Epithelial cell of esophagus (primary cell): ENCODE measurements at regions not wholly inside any gene's neighbourhood (a gene's known extent, or its start where the extent isn't known, plus 50 kb on each side); places are given as distances from the start of the nearest gene placed in this dataset.
"Not testable (repeated sequence)": the region's sequence is repeated elsewhere in the genome, so short reads cannot be mapped to it uniquely, and the experiment has no call there.

Experiments
- DNase-seq: peaks from one replicate; pipeline ENCODE4 v3.0.0; 2010; ENCODE audit warnings: low read depth
- H3K4me3 ChIP-seq: 2 replicates; pipeline ENCODE4 v1.5.1; 2011; ENCODE audit warnings: mild to moderate bottlenecking, low read length, control low read depth
- TF ChIP-seq, protein P1 (sequence below): IDR thresholded peaks from 2 replicates; pipeline ENCODE4 v1.5.1; 2011; ENCODE audit warnings: low read depth, mild to moderate bottlenecking, low read length, control low read depth, inconsistent platforms; ENCODE audit not compliant: insufficient read depth; ENCODE audit errors: missing control alignments

DNA sequence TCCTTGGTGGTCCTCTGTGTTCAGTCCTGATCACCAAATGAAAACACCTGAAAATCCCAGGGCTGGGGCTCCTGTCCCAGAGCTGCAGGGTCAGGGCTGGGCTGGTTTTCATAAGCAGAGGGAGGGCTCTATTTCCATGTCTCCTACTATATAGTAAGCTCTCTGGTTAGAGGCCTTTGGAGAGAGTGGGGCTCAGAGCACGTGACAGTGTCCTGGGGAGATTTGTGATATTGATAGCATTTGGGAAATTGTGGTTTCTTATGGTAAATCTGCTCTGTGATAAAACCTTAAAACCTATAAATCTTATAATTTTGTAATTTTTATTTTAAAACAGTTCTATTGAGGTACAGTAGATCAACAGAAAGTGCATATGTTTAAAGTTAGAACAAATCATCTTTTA lies 1202.2 kb downstream of the TMEM121 start:
- DNase-seq: no peak
- TF ChIP-seq, protein P1, sequence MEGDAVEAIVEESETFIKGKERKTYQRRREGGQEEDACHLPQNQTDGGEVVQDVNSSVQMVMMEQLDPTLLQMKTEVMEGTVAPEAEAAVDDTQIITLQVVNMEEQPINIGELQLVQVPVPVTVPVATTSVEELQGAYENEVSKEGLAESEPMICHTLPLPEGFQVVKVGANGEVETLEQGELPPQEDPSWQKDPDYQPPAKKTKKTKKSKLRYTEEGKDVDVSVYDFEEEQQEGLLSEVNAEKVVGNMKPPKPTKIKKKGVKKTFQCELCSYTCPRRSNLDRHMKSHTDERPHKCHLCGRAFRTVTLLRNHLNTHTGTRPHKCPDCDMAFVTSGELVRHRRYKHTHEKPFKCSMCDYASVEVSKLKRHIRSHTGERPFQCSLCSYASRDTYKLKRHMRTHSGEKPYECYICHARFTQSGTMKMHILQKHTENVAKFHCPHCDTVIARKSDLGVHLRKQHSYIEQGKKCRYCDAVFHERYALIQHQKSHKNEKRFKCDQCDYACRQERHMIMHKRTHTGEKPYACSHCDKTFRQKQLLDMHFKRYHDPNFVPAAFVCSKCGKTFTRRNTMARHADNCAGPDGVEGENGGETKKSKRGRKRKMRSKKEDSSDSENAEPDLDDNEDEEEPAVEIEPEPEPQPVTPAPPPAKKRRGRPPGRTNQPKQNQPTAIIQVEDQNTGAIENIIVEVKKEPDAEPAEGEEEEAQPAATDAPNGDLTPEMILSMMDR: no peak
- no peak overlapping the region for H3K4me3 ChIP-seq

DNA sequence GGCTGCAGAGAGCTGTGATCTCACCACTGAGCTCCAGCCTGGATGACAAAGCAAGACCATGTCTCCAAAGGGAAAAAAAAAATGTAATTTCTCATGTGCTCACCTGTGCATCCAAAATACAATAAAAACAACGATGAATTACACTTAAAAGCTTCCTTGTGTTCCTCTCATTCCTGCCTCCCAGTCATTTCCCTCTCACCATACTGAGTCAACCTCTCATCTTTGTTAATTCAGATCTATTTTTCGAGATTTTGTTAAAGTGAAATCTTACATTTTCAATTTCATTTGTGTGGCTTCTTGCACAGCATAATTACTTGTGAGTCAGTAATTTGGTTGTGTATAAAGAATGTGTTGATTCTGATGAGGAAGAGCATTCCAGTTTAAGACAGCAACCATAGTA lies 1203.2 kb downstream of the TMEM121 start:
- H3K4me3 ChIP-seq: no peak overlapping the region
- TF ChIP-seq, protein P1: no peak
- no peak for DNase-seq

DNA sequence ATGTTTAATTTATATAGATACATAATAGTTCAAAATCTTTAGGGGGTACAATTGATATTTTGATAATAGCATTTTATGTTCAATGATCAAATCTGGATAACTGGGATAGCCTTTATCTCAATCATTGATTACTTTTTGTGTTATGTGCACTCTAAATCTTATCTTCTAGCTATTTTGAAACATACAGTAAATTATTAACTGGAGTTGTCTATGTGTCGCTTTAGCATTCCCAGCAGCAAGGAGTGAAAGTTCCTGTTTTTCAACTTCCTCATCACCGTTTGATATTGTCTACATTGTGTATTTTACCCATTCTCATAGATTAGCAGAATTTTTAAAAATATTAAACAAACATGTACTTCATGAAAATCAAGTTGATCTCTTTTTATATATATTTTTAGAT lies 1207.4 kb downstream of the TMEM121 start:
- no peak overlapping the region for H3K4me3 ChIP-seq
- TF ChIP-seq, protein P1: no peak
- no peak for DNase-seq

DNA sequence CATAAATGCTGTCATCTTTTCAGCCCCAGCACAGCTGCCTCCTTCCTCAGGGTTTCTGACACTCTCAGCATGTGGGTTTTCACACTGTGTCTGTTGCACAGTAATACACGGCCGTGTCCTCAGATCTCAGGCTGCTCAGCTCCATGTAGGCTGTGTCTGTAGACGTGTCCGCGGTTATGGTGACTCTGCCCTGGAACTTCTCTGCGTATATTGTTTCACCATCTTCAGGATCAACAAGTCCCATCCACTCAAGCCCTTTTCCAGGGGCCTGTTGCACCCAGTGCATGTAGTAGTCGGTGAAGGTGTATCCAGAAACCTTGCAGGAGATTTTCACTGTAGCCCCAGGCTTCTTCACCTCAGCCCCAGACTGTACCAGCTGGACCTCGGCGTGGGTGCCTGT lies 1210.6 kb downstream of the TMEM121 start:
- DNase-seq: no peak
- no peak overlapping the region for H3K4me3 ChIP-seq
- TF ChIP-seq, protein P1: no peak

DNA sequence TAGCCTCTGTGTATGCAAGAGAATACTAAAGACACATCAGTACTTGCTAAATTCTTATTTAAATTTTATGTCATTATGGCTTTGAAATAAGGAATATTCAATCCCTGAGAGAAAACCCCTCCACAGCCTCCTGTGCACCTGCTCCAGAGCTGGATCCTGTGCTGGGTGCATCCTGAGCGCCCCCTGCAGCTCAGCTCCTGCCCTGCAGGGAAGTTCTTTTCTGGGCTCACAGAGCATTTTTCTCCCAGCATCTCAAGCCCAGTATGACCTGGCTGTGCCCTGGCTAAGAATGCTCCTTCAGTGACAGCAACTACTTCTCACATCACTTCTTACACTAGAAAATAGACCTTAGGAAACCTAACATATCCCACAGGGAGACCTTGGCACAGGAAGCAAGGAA lies 1211.7 kb downstream of the TMEM121 start:
- no peak overlapping the region for H3K4me3 ChIP-seq
- no peak for DNase-seq
- TF ChIP-seq, protein P1: no peak

DNA sequence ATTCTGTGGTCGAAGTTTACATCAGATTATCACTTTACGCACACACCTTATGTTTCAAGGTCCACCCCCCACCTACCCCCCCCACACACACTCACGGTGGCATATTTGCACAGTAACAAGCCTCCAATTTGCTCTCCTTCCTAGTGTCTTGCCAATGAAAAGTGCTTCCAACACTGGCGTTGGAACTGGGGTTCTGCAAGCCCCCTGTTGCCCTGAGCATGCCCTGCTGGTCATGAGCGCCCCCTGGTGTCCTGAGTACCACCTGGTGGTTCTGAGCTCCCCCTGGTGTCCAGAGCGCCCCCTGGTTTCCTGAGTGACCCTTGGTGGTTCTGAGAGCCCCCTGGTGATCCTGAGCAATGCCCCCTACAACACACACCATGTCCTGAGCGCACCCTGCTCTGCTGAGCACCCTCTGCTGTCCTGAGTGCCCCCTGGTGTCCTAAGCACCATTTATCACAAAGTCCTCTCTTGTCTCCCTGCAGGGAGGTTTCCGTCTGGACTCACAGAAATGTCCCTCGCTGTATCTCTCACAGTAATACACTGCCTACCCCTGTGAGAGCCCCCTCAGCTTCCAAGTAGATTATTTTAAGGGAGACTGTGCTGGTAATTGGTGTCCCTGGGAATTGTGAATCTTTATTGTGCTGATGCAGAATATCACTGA lies 1212.3 kb downstream of the TMEM121 start:
- DNase-seq: not testable (repeated sequence)

DNA sequence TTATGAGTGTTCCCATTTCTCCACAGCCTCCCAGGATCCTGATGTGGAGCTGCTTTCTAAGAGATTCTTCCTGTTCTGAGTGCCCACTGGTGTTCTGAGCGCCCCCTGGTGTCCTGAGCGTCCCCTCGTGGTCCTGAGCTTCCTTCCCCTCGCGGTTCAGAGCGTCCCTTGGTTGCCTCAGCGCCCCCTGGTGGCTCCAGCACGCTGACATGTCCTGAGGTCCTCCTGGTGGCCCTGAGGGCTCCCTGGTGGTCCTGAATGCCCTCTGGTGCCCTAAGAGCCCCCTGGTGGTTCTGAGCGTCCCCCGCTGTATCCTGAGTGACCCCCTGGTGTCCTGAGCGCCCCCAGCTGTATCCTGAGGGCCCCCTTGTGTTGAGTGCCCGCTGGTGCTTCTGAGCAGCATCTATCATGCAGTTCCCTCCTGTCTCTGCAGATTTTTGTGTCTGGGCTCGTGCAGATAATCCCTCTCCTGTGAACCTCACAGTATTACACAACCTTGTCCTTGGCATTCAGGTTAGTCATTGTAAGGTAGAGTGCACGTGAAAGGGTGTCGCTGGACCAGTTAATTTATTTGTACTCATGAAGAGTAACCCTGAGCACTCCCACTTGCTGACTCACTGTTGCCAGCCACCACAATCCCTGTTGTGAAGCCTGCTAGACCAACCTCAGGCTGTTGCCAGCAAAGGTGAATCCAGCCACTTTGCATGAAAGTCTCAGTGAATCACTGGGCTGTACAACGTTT lies 1214.9 kb downstream of the TMEM121 start:
- peak; percentile 17 for DNase-seq
- H3K4me3 ChIP-seq: not testable (repeated sequence)

More for the DNA sequence above, 1212.3 kb downstream of the TMEM121 start:
- not testable (repeated sequence) for H3K4me3 ChIP-seq

DNA sequence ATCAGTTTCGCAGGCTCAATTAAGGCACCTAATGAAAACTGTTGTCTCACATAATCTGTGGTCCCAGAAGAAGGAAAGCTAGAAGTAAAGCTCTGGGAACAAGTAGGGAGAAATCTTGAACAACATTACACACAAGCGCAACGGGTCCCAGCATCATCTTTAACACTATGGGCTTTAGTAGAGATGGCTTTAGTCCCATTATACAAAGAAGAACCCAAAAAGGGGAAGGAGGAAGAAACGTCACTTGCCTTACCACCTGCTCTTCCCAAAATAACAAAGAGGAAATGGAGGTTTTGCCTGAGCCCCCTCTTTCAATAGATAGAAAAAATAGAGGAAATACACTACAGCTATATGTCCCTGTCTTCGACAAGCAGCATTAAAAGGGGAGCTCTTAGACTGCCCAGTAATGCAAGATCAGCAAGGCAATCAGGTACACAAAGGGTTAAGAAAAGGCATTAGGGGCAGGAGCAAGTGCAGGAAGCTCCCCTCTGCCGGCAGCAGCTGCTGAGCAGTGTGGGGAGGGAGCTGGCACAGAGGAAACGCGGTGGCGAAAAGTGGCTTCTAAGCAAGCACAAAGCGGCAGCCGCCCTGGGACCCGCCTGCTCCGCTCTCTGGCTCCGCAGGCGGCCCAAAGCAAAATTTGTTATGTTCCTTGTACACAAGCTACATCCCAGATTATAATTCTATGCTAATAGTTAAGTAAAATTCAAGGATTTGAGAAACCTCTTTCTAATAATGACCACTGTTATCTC lies 1218.8 kb downstream of the TMEM121 start:
- H3K4me3 ChIP-seq, DNase-seq: not testable (repeated sequence)

DNA sequence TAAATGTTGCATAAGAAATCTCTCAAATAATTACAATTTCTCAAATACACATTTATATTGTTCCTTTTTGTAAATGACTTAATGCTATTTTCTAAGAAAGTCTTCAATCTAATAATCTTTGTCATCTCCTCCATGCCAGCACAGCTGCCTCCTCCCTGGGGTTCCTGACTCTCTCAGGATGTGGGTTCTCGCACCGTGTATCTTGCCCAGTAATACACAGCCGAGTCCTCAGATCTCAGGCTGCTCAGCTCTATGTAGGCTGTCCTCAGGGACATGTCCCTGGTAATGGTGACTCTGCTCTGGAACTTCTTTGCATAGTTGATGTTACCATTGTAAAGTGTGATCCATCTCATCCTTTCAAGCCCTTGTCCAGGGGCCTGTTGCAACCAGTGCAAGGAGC lies 1223.7 kb downstream of the TMEM121 start:
- not testable (repeated sequence) for DNase-seq, H3K4me3 ChIP-seq

DNA sequence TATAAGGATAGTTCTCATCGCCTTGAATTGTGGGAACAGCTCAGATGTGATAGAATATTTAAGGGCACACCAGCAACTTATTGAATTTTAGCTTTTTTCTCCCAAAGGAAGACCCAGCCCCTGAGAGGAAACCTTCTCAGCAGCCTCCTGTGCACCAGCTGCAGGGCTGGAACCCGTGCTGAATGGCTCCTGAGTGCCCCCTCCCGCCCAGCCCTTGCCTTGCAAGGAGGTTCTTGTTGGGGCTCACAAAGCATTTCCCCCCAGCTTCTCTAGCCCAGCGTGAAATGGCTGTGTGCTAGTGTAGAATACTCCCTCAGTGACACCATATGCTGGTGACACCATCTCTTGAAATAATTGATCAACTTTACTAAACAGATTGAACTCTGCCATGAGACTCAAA lies 1227.4 kb downstream of the TMEM121 start:
- DNase-seq, H3K4me3 ChIP-seq: not testable (repeated sequence)

DNA sequence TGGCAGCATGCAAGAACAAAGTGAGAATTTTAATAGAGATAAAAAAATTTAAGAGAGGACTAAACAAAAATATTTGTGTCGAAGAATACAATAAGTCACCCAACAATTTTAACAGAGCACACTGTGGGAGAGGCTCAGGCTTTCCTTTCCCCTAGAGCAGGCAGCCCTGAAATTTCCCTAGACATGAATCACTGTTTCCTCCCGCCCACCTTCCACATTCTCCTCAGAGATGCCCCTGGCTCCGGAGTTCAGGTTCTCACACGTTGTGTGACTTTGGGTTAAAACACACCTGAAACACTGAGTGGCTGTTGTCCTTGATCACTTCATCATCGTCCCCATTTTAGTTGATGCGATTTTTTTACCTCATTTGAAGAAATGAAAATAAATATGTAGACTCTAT lies 1231.1 kb downstream of the TMEM121 start:
- not testable (repeated sequence) for H3K4me3 ChIP-seq, DNase-seq

DNA sequence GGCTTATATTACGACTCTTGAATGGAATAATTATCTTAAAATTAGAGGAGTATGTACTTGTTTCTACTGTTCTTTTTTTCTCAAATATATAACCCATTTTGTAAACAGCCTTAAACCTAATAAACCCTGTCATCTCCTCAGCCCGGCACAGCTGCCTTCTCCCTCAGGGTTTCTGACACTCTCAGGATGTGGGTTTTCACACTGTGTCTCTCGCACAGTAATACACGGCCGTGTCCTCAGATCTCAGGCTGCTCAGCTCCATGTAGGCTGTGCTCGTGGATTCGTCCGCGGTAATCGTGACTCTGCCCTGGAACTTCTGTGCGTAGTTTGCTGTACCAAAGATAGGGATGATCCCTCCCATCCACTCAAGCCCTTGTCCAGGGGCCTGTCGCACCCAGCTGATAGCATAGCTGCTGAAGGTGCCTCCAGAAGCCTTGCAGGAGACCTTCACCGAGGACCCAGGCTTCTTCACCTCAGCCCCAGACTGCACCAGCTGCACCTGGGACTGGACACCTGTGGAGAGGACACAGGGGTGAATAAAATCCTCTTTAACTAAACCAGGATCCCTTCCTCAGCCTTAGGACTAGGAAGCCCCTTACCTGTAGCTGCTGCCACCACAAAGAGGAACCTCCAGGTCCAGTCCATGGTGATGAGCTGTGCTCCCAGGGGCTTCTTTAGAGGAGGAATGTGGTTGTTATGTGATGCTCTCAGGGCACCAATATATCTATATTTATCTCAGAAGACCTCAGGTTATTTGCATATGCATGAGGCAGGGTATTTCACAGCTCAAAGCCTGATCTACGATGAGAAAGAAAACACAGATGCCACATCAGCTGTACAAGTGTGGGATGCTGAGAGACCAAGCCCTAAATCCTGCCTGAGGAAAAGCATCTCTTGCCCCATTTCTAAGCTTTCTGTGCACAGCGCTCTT lies 1235.8 kb downstream of the TMEM121 start:
- DNase-seq, H3K4me3 ChIP-seq: not testable (repeated sequence)
